Neural progenitor cell (in vitro differentiated cells): ENCODE measurements at regions not wholly inside any gene's neighbourhood (a gene's known extent, or its start where the extent isn't known, plus 50 kb on each side); places are given as distances from the start of the nearest gene placed in this dataset.
A peak's percentile ranks its signal among the peaks of the same experiment; 100 is the strongest.

ENCODE experiments used
- DNase-seq: peaks from one replicate; pipeline ENCODE4 v3.0.0-alpha.2; 2016; ENCODE audit warnings: low spot score
- H2AFZ ChIP-seq: fragments of 200-600 bp; sonication (generic); replicated peaks from 2 replicates; pipeline ENCODE4 v1.6.1; 2016; ENCODE audit warnings: antibody characterized with exemption
- H3F3A ChIP-seq: fragments of 200-600 bp; sonication (generic); 2 replicates; pipeline ENCODE4 v1.6.1; 2016; ENCODE audit warnings: antibody characterized with exemption, low read depth
- H3K27ac ChIP-seq: fragments of 200-600 bp; sonication (generic); 2 replicates; pipeline ENCODE4 v1.5.1; 2016; ENCODE audit warnings: mild to moderate bottlenecking
- H3K27me3 ChIP-seq: fragments of 200-600 bp; sonication (generic); 2 replicates; pipeline ENCODE4 v1.6.1; 2016; ENCODE audit warnings: mild to moderate bottlenecking, moderate library complexity
- H3K36me3 ChIP-seq: fragments of 200-600 bp; sonication (generic); 2 replicates; pipeline ENCODE4 v1.5.1; 2016
- H3K4me1 ChIP-seq: fragments of 200-600 bp; sonication (generic); 2 replicates; pipeline ENCODE4 v1.6.1; 2016; ENCODE audit warnings: mixed run types
- H3K4me2 ChIP-seq: fragments of 200-600 bp; sonication (generic); 2 replicates; pipeline ENCODE4 v1.6.1; 2016
- H3K4me3 ChIP-seq: fragments of 200-600 bp; sonication (generic); 2 replicates; pipeline ENCODE4 v1.5.1; 2016
- H3K79me2 ChIP-seq: fragments of 200-600 bp; sonication (generic); 2 replicates; pipeline ENCODE4 v1.6.1; 2016; ENCODE audit warnings: low read depth
- H3K9ac ChIP-seq: fragments of 200-600 bp; sonication (generic); 2 replicates; pipeline ENCODE4 v1.6.1; 2016
- H3K9me3 ChIP-seq: fragments of 200-600 bp; sonication (generic); 2 replicates; pipeline ENCODE4 v1.5.1; 2016; ENCODE audit warnings: low read depth
- H4K20me1 ChIP-seq: fragments of 200-600 bp; sonication (generic); 2 replicates; pipeline ENCODE4 v1.6.1; 2016; ENCODE audit warnings: low read depth
- H3K27ac Mint-ChIP-seq: 3 replicates; pipeline ENCODE4 v1.8.0; 2021; ENCODE audit warnings: mixed read lengths
- H3K27me3 Mint-ChIP-seq: 2 replicates; pipeline ENCODE4 v1.8.0; 2022; ENCODE audit warnings: low read depth, mild to moderate bottlenecking, inconsistent platforms, moderate library complexity, mixed read lengths; ENCODE audit not compliant: insufficient read depth
- H3K36me3 Mint-ChIP-seq: 3 replicates; pipeline ENCODE4 v1.8.0; 2021; ENCODE audit warnings: mixed read lengths
- H3K4me1 Mint-ChIP-seq: 3 replicates; pipeline ENCODE4 v1.8.0; 2021; ENCODE audit warnings: mixed read lengths
- H3K4me3 Mint-ChIP-seq: 3 replicates; pipeline ENCODE4 v1.8.0; 2021; ENCODE audit warnings: mild to moderate bottlenecking, moderate library complexity, mixed read lengths
- H3K9me3 Mint-ChIP-seq: 3 replicates; pipeline ENCODE4 v1.8.0; 2020; ENCODE audit warnings: mixed read lengths
- CTCF ChIP-seq: fragments of 200-600 bp; sonication (generic); IDR thresholded peaks from 2 replicates; pipeline ENCODE4 v1.5.1; 2017; ENCODE audit warnings: antibody characterized with exemption, mild to moderate bottlenecking
- EZH2 ChIP-seq: fragments of 200-600 bp; sonication (generic); IDR thresholded peaks from 2 replicates; pipeline ENCODE4 v1.6.1; 2017; ENCODE audit warnings: antibody characterized with exemption, mild to moderate bottlenecking, moderate library complexity
- EZH2phosphoT487 ChIP-seq: fragments of 200-600 bp; sonication (generic); IDR thresholded peaks from 2 replicates; pipeline ENCODE4 v1.6.1; 2017; ENCODE audit warnings: antibody characterized with exemption

- peaks cover under 1% of the 10 kb centered on the region for H3K4me1 ChIP-seq
- H3K27ac Mint-ChIP-seq: no peak overlapping the region
- H3K9ac ChIP-seq: no peak overlapping the region
- H3K27me3 ChIP-seq: no peaks in the 10 kb centered on the region
- no peaks in the 10 kb centered on the region for H3K79me2 ChIP-seq
- no peak for DNase-seq
- H3K36me3 Mint-ChIP-seq: peaks cover 5% of the 10 kb centered on the region
- H3K4me3 Mint-ChIP-seq: no peak overlapping the region
- H3K27ac ChIP-seq: no peak overlapping the region
- peaks cover 8% of the 10 kb centered on the region for H3K9me3 Mint-ChIP-seq
- H3K4me3 ChIP-seq: no peak overlapping the region
- peaks cover 3% of the 10 kb centered on the region for H3K27me3 Mint-ChIP-seq
- no peaks in the 10 kb centered on the region for H3K9me3 ChIP-seq
- TF ChIP-seq EZH2phosphoT487 (no peak), EZH2 (no peak), CTCF (no peak)
- H3K4me1 Mint-ChIP-seq: peaks cover 2% of the 10 kb centered on the region
- H3F3A ChIP-seq: no peaks in the 10 kb centered on the region
- H3K36me3 ChIP-seq: no peaks in the 10 kb centered on the region
- H2AFZ ChIP-seq: no peak overlapping the region
- no peaks in the 10 kb centered on the region for H4K20me1 ChIP-seq
- H3K4me2 ChIP-seq: no peak overlapping the region
These were observed 122.4 kb upstream of the KIAA1217 start for GRCh38 chr10:24086296-24087086.

GRCh38 chr10:24091256-24091655 lies 117.7 kb upstream of the KIAA1217 start:
- Histone ChIP-seq H3K27ac (no peak overlapping the region), H4K20me1 (no peaks in the 10 kb centered on the region), H3K9me3 (no peaks in the 10 kb centered on the region), H3K4me1 (no peaks in the 10 kb centered on the region), H3K27me3 (no peaks in the 10 kb centered on the region), H2AFZ (no peak overlapping the region), H3K4me3 (no peak overlapping the region), H3K4me2 (no peak overlapping the region), H3F3A (no peaks in the 10 kb centered on the region), H3K9ac (no peak overlapping the region), H3K36me3 (no peaks in the 10 kb centered on the region), H3K79me2 (no peaks in the 10 kb centered on the region)
- TF ChIP-seq EZH2 (no peak), EZH2phosphoT487 (no peak), CTCF (no peak)
- Mint-ChIP-seq H3K27me3 (peaks cover 4% of the 10 kb centered on the region), H3K4me1 (peaks cover 7% of the 10 kb centered on the region), H3K9me3 (peaks cover 20% of the 10 kb centered on the region), H3K27ac (no peak overlapping the region), H3K36me3 (peaks cover 5% of the 10 kb centered on the region), H3K4me3 (no peak overlapping the region)
- no peak for DNase-seq

GRCh38 chr10:24096281-24096680 lies 112.7 kb upstream of the KIAA1217 start:
- H3K79me2 ChIP-seq: no peaks in the 10 kb centered on the region
- H3K4me1 ChIP-seq: no peaks in the 10 kb centered on the region
- no peak overlapping the region for H3K9ac ChIP-seq
- Mint-ChIP-seq H3K36me3 (no peaks in the 10 kb centered on the region), H3K4me3 (no peak overlapping the region), H3K27me3 (peaks cover 4% of the 10 kb centered on the region), H3K9me3 (peaks cover 12% of the 10 kb centered on the region), H3K27ac (peak overlapping the region; percentile 10), H3K4me1 (peaks cover 38% of the 10 kb centered on the region)
- no peak overlapping the region for H3K4me3 ChIP-seq
- no peaks in the 10 kb centered on the region for H3K27me3 ChIP-seq
- peak overlapping the region; percentile 26 for H2AFZ ChIP-seq
- TF ChIP-seq EZH2 (no peak), CTCF (no peak), EZH2phosphoT487 (no peak)
- H3K4me2 ChIP-seq: no peak overlapping the region
- no peak for DNase-seq
- peaks cover 6% of the 10 kb centered on the region for H3F3A ChIP-seq
- no peaks in the 10 kb centered on the region for H4K20me1 ChIP-seq
- no peaks in the 10 kb centered on the region for H3K36me3 ChIP-seq
- no peak overlapping the region for H3K27ac ChIP-seq
- H3K9me3 ChIP-seq: no peaks in the 10 kb centered on the region
